Activated CD4-positive, alpha-beta T cell treated with anti-CD3 and anti-CD28 coated beads for 36 hours (primary cell): ENCODE measurements at regions not wholly inside any gene's neighbourhood (a gene's known extent, or its start where the extent isn't known, plus 50 kb on each side); places are given as distances from the start of the nearest gene placed in this dataset.
"Not testable (repeated sequence)": the region's sequence is repeated elsewhere in the genome, so short reads cannot be mapped to it uniquely, and the experiment has no call there.

Source experiments
- ATAC-seq: fragments of 200-7000 bp; cut with Tn5 transposase; one replicate; pipeline ENCODE4 v1.10.0; 2021; ENCODE audit warnings: mild to moderate bottlenecking, moderate library complexity
- CTCF ChIA-PET: fragments of 350-600 bp; sonication (Branson Sonifier 250); formaldehyde crosslinking; loops from one replicate; lab custom pipeline; 2021; ENCODE audit warnings: antibody characterized with exemption; lab: Charles Lee
- POLR2A ChIA-PET: fragments of 350-600 bp; sonication (Branson Sonifier 250); formaldehyde crosslinking; loops from one replicate; lab custom pipeline; 2021; ENCODE audit warnings: antibody characterized with exemption, inconsistent platforms; lab: Charles Lee
- DNase-seq: peaks from one replicate; pipeline ENCODE4 v3.0.0-alpha.2; 2020
- H3K27ac Mint-ChIP-seq: one replicate; pipeline ENCODE4 v1.8.0; 2021; ENCODE audit warnings: mixed read lengths
- H3K27me3 Mint-ChIP-seq: one replicate; pipeline ENCODE4 v1.8.0; 2021; ENCODE audit warnings: mixed read lengths
- H3K36me3 Mint-ChIP-seq: one replicate; pipeline ENCODE4 v1.8.0; 2021; ENCODE audit warnings: low read depth, mixed read lengths
- H3K4me1 Mint-ChIP-seq: one replicate; pipeline ENCODE4 v1.8.0; 2021; ENCODE audit warnings: mixed read lengths
- H3K4me3 Mint-ChIP-seq: one replicate; pipeline ENCODE4 v1.8.0; 2021; ENCODE audit warnings: mild to moderate bottlenecking, moderate library complexity, mixed read lengths
- H3K9me3 Mint-ChIP-seq: one replicate; pipeline ENCODE4 v1.8.0; 2021; ENCODE audit warnings: low read depth, mixed read lengths
- intact Hi-C, 2 experiments: fragments of 100-400 bp; cut with DNase I in 1 of 2; cut with micrococcal nuclease in 1 of 2; formaldehyde crosslinking; loops; one replicate each; pipeline versions ENCODE4 v1.14.2 to v1.15.1; 2022 to 2024; cut with DNase I, micrococcal nuclease

DNA sequence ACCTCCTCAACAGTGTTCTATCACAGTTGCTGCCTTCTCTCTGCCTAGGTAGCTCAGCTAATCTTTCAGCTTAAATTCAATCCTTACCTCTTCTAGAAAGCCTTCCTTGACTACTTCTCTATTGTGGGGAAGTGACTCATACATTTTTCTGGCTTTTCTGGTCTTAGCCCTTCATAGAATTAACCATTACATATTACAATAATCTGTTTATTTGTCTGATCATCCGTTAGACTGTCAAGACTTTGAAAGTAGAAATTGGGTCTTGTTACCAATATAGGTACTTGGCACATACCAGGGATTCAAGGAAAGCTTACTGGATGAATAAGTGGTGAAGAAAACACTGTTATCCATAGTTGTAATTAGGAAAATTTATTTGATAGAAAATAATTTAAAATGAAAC, 89.6 kb downstream of the FANCF start:
- H3K4me1 Mint-ChIP-seq, result no peaks in the 10 kb centered on the region
- no peaks in the 10 kb centered on the region for H3K9me3 Mint-ChIP-seq

DNA sequence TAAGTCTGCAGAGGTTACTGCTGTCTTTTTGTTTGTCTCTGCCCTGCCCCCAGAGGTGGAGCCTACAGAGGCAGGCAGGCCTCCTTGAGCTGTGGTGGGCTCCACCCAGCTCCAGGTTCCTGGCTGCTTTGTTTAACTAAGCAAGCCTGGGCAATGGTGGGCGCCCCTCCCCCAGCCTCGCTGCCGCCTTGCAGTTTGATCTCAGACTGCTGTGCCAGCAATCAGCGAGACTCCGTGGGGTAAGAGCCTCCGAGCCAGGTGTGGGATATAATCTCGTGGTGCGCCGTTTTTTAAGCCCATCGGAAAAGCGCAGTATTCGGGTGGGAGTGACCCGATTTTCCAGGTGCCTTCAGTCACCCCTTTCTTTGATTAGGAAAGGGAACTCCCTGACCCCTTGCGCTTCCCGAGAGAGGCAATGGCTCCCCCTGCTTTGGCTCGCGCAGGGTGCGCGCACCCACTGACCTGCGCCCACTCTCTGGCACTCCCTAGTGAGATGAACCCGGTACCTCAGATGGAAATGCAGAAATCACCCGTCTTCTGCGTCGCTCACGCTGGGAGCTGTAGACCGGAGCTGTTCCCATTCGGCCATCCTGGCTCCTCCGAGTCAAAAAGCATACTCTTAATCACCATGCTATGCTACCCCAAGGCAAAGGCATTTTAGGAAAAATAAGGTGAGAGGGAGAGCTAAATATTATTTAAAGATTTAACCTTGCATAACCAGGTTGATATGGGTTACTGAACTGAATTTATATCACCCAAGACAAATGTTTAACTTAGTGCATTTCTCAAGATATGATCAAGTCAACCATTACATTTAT, 96.8 kb downstream of the FANCF start:
- H3K9me3 Mint-ChIP-seq, POLR2A ChIA-PET, DNase-seq, ATAC-seq, H3K36me3 Mint-ChIP-seq, H3K4me3 Mint-ChIP-seq, CTCF ChIA-PET, intact Hi-C loops, H3K27ac Mint-ChIP-seq, H3K4me1 Mint-ChIP-seq, H3K27me3 Mint-ChIP-seq: not testable (repeated sequence)

More for the DNA sequence above, 89.6 kb downstream of the FANCF start:
- Mint-ChIP-seq H3K27ac (no peak overlapping the region), H3K36me3 (no peaks in the 10 kb centered on the region), H3K27me3 (peaks cover 15% of the 10 kb centered on the region), H3K4me3 (no peak overlapping the region)
- intact Hi-C loops, result no loop called here
- no peak for DNase-seq
- POLR2A ChIA-PET, result no interaction called here
- ATAC-seq, result no peak
- CTCF ChIA-PET, result no interaction called here

DNA sequence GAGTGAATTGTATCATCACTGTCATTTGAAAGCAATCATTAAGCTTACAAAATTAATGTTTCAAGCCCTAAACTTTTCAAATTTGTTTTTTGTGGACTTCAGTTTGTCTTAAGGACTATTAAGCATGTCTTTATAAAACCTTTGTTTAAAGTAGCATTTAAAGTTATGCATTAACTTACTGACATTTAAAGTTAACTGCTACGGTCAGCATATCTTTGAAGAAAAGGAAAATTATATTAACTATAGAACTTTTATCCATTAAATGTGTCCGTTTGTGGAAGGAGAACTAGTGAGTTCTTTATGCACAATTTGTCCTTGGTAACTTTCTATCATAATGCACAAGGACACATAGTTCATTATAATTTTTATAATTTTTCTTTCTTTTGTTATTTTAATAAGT, 103.4 kb downstream of the FANCF start:
- Mint-ChIP-seq H3K4me1 (no peaks in the 10 kb centered on the region), H3K27me3 (no peaks in the 10 kb centered on the region), H3K9me3 (no peaks in the 10 kb centered on the region), H3K27ac (no peak overlapping the region), H3K36me3 (no peaks in the 10 kb centered on the region), H3K4me3 (no peak overlapping the region)
- ChIA-PET POLR2A (no interaction called here), CTCF (no interaction called here)
- ATAC-seq (no peak), DNase-seq (no peak)
- intact Hi-C loops, result no loop called here

DNA sequence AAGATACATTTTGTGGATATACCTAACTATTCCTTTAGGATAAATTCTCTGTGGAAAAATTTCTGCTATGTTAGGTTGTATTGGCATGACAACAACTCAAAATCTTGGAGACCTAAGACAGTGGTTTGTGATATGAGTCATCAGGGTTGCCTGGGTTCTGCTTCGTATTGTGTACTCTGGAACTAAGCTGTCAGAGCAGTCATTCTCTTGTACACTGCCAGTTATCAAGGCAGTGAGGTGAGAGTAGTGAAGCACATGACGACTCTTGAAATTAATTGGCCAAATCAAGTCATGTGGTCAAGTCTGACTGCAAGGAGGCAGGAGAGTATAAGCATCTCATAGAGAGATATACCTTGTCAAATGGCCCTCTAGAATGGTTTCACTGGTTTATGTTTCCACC, 104.4 kb downstream of the FANCF start:
- POLR2A ChIA-PET, result no interaction called here
- Mint-ChIP-seq H3K27ac (no peak overlapping the region), H3K36me3 (no peaks in the 10 kb centered on the region), H3K4me1 (no peaks in the 10 kb centered on the region), H3K4me3 (no peak overlapping the region), H3K27me3 (no peaks in the 10 kb centered on the region), H3K9me3 (no peaks in the 10 kb centered on the region)
- peak; percentile 4 for DNase-seq
- CTCF ChIA-PET, result no interaction called here
- peak; percentile 74 for ATAC-seq
- intact Hi-C loops, result no loop called here

DNA sequence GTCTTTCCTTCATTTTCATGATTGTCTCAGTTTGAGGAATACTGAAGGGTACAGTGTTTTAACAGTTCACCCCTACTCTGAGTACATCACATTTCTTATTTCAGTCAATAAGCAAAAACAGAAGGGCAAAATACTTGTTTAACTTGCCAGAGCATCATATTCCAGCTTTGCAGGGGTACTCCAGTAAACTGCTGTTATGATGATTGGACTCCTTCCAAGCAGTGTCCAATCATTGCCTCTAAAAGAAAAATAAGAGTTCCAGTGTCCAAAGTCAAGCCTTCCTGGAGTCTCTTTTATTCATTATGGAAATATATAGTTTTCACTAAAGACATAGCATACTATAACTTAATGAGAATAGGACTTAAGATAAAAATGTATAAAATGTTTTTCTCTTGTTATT, 105.1 kb downstream of the FANCF start:
- POLR2A ChIA-PET, result no interaction called here
- ATAC-seq, result no peak
- CTCF ChIA-PET, result no interaction called here
- Mint-ChIP-seq H3K4me1 (no peaks in the 10 kb centered on the region), H3K36me3 (no peaks in the 10 kb centered on the region), H3K27ac (no peak overlapping the region), H3K4me3 (no peak overlapping the region), H3K9me3 (no peaks in the 10 kb centered on the region), H3K27me3 (peaks cover 3% of the 10 kb centered on the region)
- intact Hi-C loops, result no loop called here
- no peak for DNase-seq

DNA sequence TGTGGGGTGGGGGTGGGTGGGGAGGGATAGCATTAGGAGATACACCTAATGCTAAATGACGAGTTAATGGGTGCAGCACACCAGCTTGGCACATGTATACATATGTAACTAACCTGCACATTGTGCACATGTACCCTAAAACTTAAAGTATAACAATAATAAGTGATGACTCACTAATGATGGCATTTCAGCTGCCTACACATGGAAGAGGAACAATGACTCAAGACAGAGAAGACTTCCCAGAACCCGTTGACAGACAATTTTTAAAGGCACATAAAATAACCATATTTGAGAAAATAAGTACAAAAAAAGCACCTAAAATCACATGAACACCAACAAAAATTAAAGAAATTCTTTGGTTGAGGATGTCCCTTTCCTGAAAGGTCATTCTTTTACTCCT, 107.3 kb downstream of the FANCF start:
- not testable (repeated sequence) for ATAC-seq, H3K27me3 Mint-ChIP-seq, H3K27ac Mint-ChIP-seq

DNA sequence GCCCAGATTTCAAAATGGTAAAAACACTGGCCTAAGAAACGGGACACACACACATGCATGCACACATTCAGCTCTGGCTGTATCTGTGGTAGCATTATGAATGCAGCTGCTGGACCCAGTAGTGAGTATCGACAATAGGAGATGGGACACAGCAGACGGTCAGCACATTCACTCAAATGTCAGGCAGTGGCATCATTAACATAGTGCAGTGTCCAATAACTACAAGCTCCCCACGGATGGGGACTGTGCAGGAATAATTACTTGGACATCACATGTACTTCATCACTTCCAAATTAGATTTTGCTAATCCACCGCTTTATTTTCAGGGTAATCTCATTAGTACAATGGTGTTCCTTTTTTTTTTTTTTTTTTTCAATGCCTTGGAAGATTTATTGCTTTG, 109.5 kb downstream of the FANCF start:
- ATAC-seq (no peak), DNase-seq (no peak)
- Mint-ChIP-seq H3K36me3 (no peaks in the 10 kb centered on the region), H3K27me3 (peaks cover 15% of the 10 kb centered on the region), H3K4me3 (no peak overlapping the region), H3K27ac (no peak overlapping the region), H3K4me1 (no peaks in the 10 kb centered on the region), H3K9me3 (no peaks in the 10 kb centered on the region)
- intact Hi-C loops, result no loop called here
- ChIA-PET CTCF (no interaction called here), POLR2A (no interaction called here)

More for the DNA sequence above, 107.3 kb downstream of the FANCF start:
- DNase-seq, intact Hi-C loops, H3K36me3 Mint-ChIP-seq, H3K4me1 Mint-ChIP-seq, CTCF ChIA-PET, POLR2A ChIA-PET, H3K4me3 Mint-ChIP-seq, H3K9me3 Mint-ChIP-seq: not testable (repeated sequence)

DNA sequence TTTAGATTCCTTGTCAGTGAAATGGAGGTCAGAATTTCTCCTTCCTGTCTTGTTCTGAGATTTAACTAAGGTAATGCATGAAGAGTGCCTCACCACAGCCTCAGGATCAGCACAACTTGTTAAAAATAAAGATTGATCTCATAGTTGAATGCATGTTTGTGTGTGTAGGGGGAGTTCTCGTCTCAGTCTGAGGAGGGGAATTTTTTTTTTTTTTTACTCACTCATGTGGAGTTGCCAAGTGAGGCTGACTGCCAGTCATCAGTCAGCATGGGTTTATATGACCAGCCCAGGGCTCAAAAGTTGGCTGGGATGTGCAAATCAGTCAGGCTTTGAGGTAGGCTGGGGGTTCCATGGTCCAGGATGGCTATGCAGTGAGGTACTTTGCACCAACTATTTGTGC, 113.2 kb downstream of the FANCF start:
- intact Hi-C loops, result no loop called here
- peaks cover 18% of the 10 kb centered on the region for H3K27me3 Mint-ChIP-seq

DNA sequence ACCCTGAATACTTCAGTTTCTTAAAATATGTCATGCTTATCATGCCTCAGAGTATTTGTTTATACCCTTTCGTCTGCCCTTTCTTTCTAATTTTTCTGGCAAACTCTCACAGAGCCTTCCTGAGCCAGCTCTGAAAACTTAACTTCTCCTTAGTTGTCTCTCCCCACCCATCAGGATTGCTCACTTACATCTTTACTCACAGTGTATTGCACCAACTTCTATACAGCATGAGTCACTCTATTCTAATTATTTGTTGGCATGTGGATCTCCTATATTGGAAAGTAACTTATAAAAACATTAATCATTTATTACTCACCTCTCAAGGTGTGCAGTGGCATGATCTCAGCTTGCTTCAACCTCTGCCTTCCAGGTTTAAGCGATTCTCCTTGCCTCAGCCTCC, 114.9 kb downstream of the FANCF start:
- ChIA-PET CTCF (no interaction called here), POLR2A (no interaction called here)
- no peak for ATAC-seq
- Mint-ChIP-seq H3K27me3 (peaks cover 15% of the 10 kb centered on the region), H3K36me3 (no peaks in the 10 kb centered on the region), H3K4me1 (no peaks in the 10 kb centered on the region), H3K9me3 (no peaks in the 10 kb centered on the region), H3K27ac (no peak overlapping the region), H3K4me3 (no peak overlapping the region)
- no peak for DNase-seq
- intact Hi-C loops, result no loop called here

More for the DNA sequence above, 113.2 kb downstream of the FANCF start:
- Mint-ChIP-seq H3K27ac (no peak overlapping the region), H3K4me3 (no peak overlapping the region), H3K36me3 (no peaks in the 10 kb centered on the region), H3K9me3 (no peaks in the 10 kb centered on the region), H3K4me1 (no peaks in the 10 kb centered on the region)
- DNase-seq (no peak), ATAC-seq (no peak)
- ChIA-PET POLR2A (no interaction called here), CTCF (no interaction called here)

DNA sequence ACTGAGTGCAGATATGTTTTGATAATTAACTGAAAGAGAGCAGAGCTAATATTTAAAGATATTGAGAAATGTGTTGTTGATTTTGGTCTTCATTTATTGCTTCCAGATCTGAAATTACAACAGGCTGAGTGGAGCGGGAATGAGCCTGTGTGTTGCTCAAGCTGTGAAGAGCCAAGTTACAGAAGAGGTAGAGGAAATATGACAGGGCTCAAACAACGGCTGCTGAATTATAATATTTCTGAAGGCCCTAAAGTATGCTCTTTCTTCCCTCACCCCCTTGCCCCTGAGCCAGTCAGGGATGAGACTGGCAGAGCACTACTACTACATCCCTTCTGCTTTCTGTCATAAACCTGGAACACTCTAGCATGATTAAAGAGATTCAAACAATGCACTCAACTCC, 115.6 kb downstream of the FANCF start:
- DNase-seq (no peak), ATAC-seq (no peak)
- Mint-ChIP-seq H3K27me3 (peaks cover 15% of the 10 kb centered on the region), H3K9me3 (no peaks in the 10 kb centered on the region), H3K27ac (no peak overlapping the region), H3K4me1 (no peaks in the 10 kb centered on the region), H3K36me3 (no peaks in the 10 kb centered on the region), H3K4me3 (no peak overlapping the region)
- ChIA-PET CTCF (no interaction called here), POLR2A (no interaction called here)
- intact Hi-C loops, result no loop called here

DNA sequence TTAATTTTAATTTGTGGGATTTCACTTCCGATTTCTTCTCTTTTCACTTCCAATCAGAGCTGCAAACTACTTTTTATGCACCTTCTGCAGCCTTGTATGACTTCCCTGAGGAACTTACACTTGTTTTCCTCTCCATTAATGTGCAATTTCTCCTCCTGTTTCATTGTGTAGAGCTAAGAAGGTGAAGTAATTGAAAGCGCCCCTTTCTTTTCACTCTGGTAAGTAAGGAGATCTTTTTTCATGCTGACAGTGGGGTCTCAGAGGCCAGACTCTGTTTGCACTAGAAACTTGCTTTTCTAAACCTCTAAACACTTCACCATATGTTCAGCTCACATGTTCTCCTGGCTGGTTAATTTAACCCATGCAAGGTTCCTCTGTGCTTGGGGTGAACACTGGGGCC, 117.0 kb downstream of the FANCF start:
- Mint-ChIP-seq H3K27ac (no peak overlapping the region), H3K9me3 (no peaks in the 10 kb centered on the region), H3K4me3 (no peak overlapping the region), H3K4me1 (no peaks in the 10 kb centered on the region), H3K36me3 (no peaks in the 10 kb centered on the region), H3K27me3 (peaks cover 13% of the 10 kb centered on the region)
- ChIA-PET POLR2A (no interaction called here), CTCF (no interaction called here)
- DNase-seq, result no peak
- ATAC-seq, result no peak
- intact Hi-C loops, result no loop called here

DNA sequence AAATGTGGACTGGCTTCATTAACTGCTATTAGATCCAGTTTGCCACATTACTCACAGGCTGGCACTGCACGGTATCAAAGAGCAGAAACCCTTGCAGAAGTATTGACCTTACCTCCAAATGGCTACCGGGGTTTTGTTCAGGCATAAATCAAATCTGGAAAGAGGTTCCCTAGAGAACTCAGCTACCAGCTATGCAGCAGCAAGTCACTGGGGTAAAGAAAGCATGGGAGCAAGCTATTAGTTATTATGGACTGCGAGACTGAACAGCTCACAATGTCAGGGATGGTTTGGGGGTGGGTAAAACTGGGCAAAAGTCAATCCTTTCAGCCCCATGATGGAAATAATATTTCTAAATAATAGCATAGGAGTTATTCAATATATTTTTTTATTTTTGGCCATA, 128.1 kb downstream of the FANCF start:
- Mint-ChIP-seq H3K27me3 (peaks cover 2% of the 10 kb centered on the region), H3K36me3 (no peaks in the 10 kb centered on the region), H3K9me3 (no peaks in the 10 kb centered on the region), H3K4me1 (no peaks in the 10 kb centered on the region), H3K27ac (no peak overlapping the region), H3K4me3 (no peak overlapping the region)
- ATAC-seq (no peak), DNase-seq (no peak)
- intact Hi-C loops, result no loop called here
- POLR2A ChIA-PET, result no interaction called here
- CTCF ChIA-PET, result no interaction called here
